Activated CD4-positive, alpha-beta memory T cell treated with anti-CD3 and anti-CD28 coated beads for 36 hours (primary cell): ENCODE measurements at regions not wholly inside any gene's neighbourhood (a gene's known extent, or its start where the extent isn't known, plus 50 kb on each side); places are given as distances from the start of the nearest gene placed in this dataset.

Source experiments
- CTCF ChIA-PET: fragments of 350-600 bp; sonication (Branson Sonifier 250); formaldehyde crosslinking; loops from one replicate; lab custom pipeline; 2021; ENCODE audit warnings: antibody characterized with exemption, inconsistent platforms; lab: Charles Lee
- POLR2A ChIA-PET: fragments of 350-600 bp; sonication (Branson Sonifier 250); formaldehyde crosslinking; loops from one replicate; lab custom pipeline; 2021; ENCODE audit warnings: antibody characterized with exemption; lab: Charles Lee
- DNase-seq: peaks from one replicate; pipeline ENCODE4 v3.0.0-alpha.2; 2020
- H3K27ac Mint-ChIP-seq: one replicate; pipeline ENCODE4 v1.8.0; 2021; ENCODE audit warnings: mixed read lengths
- H3K27me3 Mint-ChIP-seq: one replicate; pipeline ENCODE4 v1.8.0; 2021; ENCODE audit warnings: mixed read lengths
- H3K36me3 Mint-ChIP-seq: one replicate; pipeline ENCODE4 v1.8.0; 2021; ENCODE audit warnings: mixed read lengths
- H3K4me1 Mint-ChIP-seq: one replicate; pipeline ENCODE4 v1.8.0; 2021; ENCODE audit warnings: low read depth, mixed read lengths
- H3K4me3 Mint-ChIP-seq: one replicate; pipeline ENCODE4 v1.8.0; 2021; ENCODE audit warnings: mild to moderate bottlenecking, mixed read lengths
- H3K9me3 Mint-ChIP-seq: one replicate; pipeline ENCODE4 v1.8.0; 2021; ENCODE audit warnings: mixed read lengths
- intact Hi-C: fragments of 100-400 bp; cut with micrococcal nuclease; formaldehyde crosslinking; loops from one replicate; pipeline ENCODE4 v1.15.1; 2023

GRCh38 chr13:80642641-80643040 lies 301.7 kb upstream of the SPRY2 start:
- no peaks in the 10 kb centered on the region for H3K27me3 Mint-ChIP-seq
- DNase-seq: no peak
- ChIA-PET POLR2A (no interaction called here), CTCF (no interaction called here)
- no peaks in the 10 kb centered on the region for H3K9me3 Mint-ChIP-seq
- no peaks in the 10 kb centered on the region for H3K4me1 Mint-ChIP-seq
- H3K4me3 Mint-ChIP-seq: no peak overlapping the region
- H3K36me3 Mint-ChIP-seq: no peaks in the 10 kb centered on the region
- intact Hi-C loops: no loop called here
- H3K27ac Mint-ChIP-seq: no peak overlapping the region

DNA sequence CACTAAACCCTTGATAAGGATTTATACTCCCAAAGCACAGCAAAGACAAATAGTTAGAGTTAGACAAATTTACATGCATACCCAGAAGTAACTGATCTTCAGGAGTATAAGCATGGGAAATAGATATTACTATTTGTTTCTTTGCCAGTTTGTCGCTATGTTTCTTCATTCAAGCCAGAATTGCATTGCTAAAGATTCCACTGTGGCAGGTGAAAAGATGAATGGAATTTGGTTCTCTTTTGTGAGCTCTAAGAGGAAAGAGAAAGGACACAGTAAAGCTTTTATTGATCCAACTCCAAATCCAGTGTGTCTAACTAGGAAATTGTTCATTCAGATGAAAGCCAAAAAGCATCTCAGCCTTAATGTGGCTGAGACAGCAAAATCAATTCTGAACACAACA lies 292.3 kb upstream of the SPRY2 start:
- no peak for DNase-seq
- ChIA-PET POLR2A (no interaction called here), CTCF (no interaction called here)
- Mint-ChIP-seq H3K9me3 (no peaks in the 10 kb centered on the region), H3K4me1 (no peaks in the 10 kb centered on the region), H3K27ac (no peak overlapping the region), H3K36me3 (no peaks in the 10 kb centered on the region), H3K4me3 (no peak overlapping the region), H3K27me3 (no peaks in the 10 kb centered on the region)
- intact Hi-C loops: no loop called here

GRCh38 chr13:80630685-80631121 lies 289.8 kb upstream of the SPRY2 start:
- POLR2A ChIA-PET: no interaction called here
- H3K4me1 Mint-ChIP-seq: no peaks in the 10 kb centered on the region
- CTCF ChIA-PET: no interaction called here
- H3K36me3 Mint-ChIP-seq: no peaks in the 10 kb centered on the region
- no peak overlapping the region for H3K27ac Mint-ChIP-seq
- H3K4me3 Mint-ChIP-seq: no peak overlapping the region
- no peaks in the 10 kb centered on the region for H3K27me3 Mint-ChIP-seq
- intact Hi-C loops: no loop called here
- DNase-seq: no peak
- H3K9me3 Mint-ChIP-seq: no peaks in the 10 kb centered on the region

- no peak overlapping the region for H3K4me3 Mint-ChIP-seq
- H3K9me3 Mint-ChIP-seq: peaks cover 9% of the 10 kb centered on the region
- no peaks in the 10 kb centered on the region for H3K4me1 Mint-ChIP-seq
- H3K27ac Mint-ChIP-seq: no peak overlapping the region
- CTCF ChIA-PET: no interaction called here
- no peaks in the 10 kb centered on the region for H3K36me3 Mint-ChIP-seq
- H3K27me3 Mint-ChIP-seq: no peaks in the 10 kb centered on the region
- intact Hi-C loops: no loop called here
- POLR2A ChIA-PET: no interaction called here
- DNase-seq: no peak
Measured at GRCh38 chr13:80618781-80619180, 277.9 kb upstream of the SPRY2 start.

DNA sequence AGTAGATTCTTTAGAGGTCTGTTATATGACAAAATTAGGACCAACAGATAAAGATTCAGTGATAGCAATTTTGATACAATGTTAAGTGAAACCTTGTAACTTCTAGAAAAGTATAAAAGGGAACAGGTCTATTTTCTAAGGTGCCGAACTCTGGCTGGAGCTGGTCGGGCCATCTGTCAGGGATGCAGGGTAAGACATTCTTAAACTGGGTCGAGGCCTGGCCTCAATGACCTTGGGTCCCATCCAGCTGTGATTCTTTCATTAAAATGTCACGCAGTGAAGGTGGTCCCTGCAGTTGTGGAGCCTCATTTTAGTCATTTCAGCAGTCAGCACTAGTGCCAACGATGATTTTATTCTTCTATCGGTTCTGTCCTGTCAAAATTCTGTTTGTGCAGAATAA lies 271.9 kb upstream of the SPRY2 start:
- no peaks in the 10 kb centered on the region for H3K4me1 Mint-ChIP-seq
- H3K4me3 Mint-ChIP-seq: no peak overlapping the region
- DNase-seq: no peak
- ChIA-PET POLR2A (no interaction called here), CTCF (no interaction called here)
- no peak overlapping the region for H3K27ac Mint-ChIP-seq
- no peaks in the 10 kb centered on the region for H3K27me3 Mint-ChIP-seq
- peaks cover 9% of the 10 kb centered on the region for H3K9me3 Mint-ChIP-seq
- intact Hi-C loops: no loop called here
- no peaks in the 10 kb centered on the region for H3K36me3 Mint-ChIP-seq

DNA sequence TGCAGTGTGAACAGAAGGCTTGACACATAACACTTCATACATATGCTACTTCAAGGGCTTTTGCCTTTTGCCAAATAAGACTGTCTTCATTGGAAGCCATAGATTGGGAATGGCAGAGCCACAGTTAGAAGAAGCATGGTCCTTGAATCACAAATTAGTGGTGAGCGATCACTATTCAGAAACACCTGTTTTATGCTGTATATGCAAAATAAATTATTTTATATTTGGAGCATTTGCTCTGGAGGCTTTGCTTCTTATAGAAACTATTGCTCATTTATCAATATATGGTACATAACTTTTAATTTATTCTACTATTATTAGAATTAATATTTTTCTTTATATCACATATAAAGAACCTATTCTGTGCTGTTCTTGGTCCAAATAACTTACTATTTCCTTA lies 270.4 kb upstream of the SPRY2 start:
- H3K27me3 Mint-ChIP-seq: no peaks in the 10 kb centered on the region

GRCh38 chr13:80605716-80606115 lies 264.8 kb upstream of the SPRY2 start:
- DNase-seq: no peak
- no peak overlapping the region for H3K4me3 Mint-ChIP-seq
- no peaks in the 10 kb centered on the region for H3K4me1 Mint-ChIP-seq
- H3K27me3 Mint-ChIP-seq: no peaks in the 10 kb centered on the region
- intact Hi-C loops: no loop called here
- H3K27ac Mint-ChIP-seq: no peak overlapping the region
- POLR2A ChIA-PET: no interaction called here
- peaks cover under 1% of the 10 kb centered on the region for H3K9me3 Mint-ChIP-seq
- CTCF ChIA-PET: no interaction called here
- H3K36me3 Mint-ChIP-seq: no peaks in the 10 kb centered on the region

More for the DNA sequence above, 270.4 kb upstream of the SPRY2 start:
- Mint-ChIP-seq H3K36me3 (no peaks in the 10 kb centered on the region), H3K4me1 (no peaks in the 10 kb centered on the region), H3K27ac (no peak overlapping the region), H3K4me3 (no peak overlapping the region), H3K9me3 (peaks cover under 1% of the 10 kb centered on the region)
- ChIA-PET CTCF (interaction anchor here (0.6 kb wide), 1 partner anchor 261 kb away, joined by 3 read pairs; no protein-coding TSS in a partner anchor), POLR2A (no interaction called here)
- intact Hi-C loops: no loop called here
- DNase-seq: no peak

- no peaks in the 10 kb centered on the region for H3K27me3 Mint-ChIP-seq
- no peak overlapping the region for H3K4me3 Mint-ChIP-seq
- no peak overlapping the region for H3K27ac Mint-ChIP-seq
- intact Hi-C loops: no loop called here
- H3K36me3 Mint-ChIP-seq: no peaks in the 10 kb centered on the region
- no peak for DNase-seq
- H3K4me1 Mint-ChIP-seq: no peaks in the 10 kb centered on the region
- CTCF ChIA-PET: no interaction called here
- POLR2A ChIA-PET: no interaction called here
- peaks cover 3% of the 10 kb centered on the region for H3K9me3 Mint-ChIP-seq
Measured at GRCh38 chr13:80605011-80605410, 264.1 kb upstream of the SPRY2 start.

DNA sequence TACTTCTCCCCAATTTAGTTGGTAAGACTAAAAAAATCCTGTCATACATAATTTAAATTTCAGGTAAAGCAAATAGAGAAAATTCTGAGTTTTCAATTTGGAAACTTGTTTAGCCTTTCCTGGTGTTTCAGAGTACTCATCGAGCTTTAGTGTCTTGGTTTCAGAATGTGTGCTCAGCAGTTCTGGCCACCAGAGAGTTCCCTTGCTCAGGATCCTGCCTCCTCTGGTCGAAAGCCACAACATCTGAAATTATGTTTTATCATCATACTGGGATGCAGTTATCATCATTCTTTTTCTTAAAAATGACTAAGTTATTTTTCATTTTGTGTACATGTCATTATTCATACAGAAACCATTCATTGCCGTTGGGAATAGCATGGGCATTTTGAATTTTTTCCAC lies 263.2 kb upstream of the SPRY2 start:
- Mint-ChIP-seq H3K4me1 (no peaks in the 10 kb centered on the region), H3K36me3 (no peaks in the 10 kb centered on the region)

GRCh38 chr13:80603351-80603750 lies 262.4 kb upstream of the SPRY2 start:
- no peak for DNase-seq
- ChIA-PET POLR2A (no interaction called here), CTCF (no interaction called here)
- H3K9me3 Mint-ChIP-seq: peaks cover 3% of the 10 kb centered on the region
- no peaks in the 10 kb centered on the region for H3K27me3 Mint-ChIP-seq
- intact Hi-C loops: no loop called here
- no peak overlapping the region for H3K4me3 Mint-ChIP-seq
- no peaks in the 10 kb centered on the region for H3K4me1 Mint-ChIP-seq
- H3K36me3 Mint-ChIP-seq: no peaks in the 10 kb centered on the region
- H3K27ac Mint-ChIP-seq: no peak overlapping the region

More for the DNA sequence above, 263.2 kb upstream of the SPRY2 start:
- Mint-ChIP-seq H3K27ac (no peak overlapping the region), H3K4me3 (no peak overlapping the region), H3K9me3 (peaks cover 3% of the 10 kb centered on the region), H3K27me3 (no peaks in the 10 kb centered on the region)
- ChIA-PET CTCF (no interaction called here), POLR2A (no interaction called here)
- intact Hi-C loops: no loop called here
- DNase-seq: no peak

DNA sequence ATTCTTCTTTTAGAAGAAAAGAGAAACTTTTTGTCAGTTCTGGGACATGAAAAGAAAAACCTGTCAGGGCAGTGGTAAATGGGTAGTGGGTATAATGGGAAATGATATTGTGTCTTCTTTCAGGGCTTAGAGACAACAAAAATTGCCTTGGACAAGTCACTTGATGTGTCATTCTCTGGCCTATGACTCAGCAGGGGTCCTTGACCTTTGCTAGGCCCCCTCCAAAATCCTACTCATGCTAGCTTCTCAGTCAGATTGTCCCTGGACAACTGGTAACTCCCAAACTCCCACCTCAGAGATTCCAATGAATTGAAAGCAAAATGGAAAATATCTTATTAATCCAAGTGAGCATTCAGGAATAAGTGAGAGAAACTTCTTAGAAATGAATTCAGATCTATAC lies 258.8 kb upstream of the SPRY2 start:
- ChIA-PET CTCF (no interaction called here), POLR2A (no interaction called here)
- no peak overlapping the region for H3K27ac Mint-ChIP-seq
- no peak for DNase-seq
- H3K9me3 Mint-ChIP-seq: peaks cover 6% of the 10 kb centered on the region
- H3K27me3 Mint-ChIP-seq: no peaks in the 10 kb centered on the region
- H3K36me3 Mint-ChIP-seq: no peaks in the 10 kb centered on the region
- no peaks in the 10 kb centered on the region for H3K4me1 Mint-ChIP-seq
- intact Hi-C loops: no loop called here
- no peak overlapping the region for H3K4me3 Mint-ChIP-seq

GRCh38 chr13:80598189-80598588 lies 257.3 kb upstream of the SPRY2 start:
- Mint-ChIP-seq H3K36me3 (no peaks in the 10 kb centered on the region), H3K27me3 (no peaks in the 10 kb centered on the region)

GRCh38 chr13:80591976-80592740 lies 251.2 kb upstream of the SPRY2 start:
- CTCF ChIA-PET: no interaction called here
- POLR2A ChIA-PET: no interaction called here
- Mint-ChIP-seq H3K9me3 (peaks cover 3% of the 10 kb centered on the region), H3K4me3 (no peak overlapping the region), H3K36me3 (no peaks in the 10 kb centered on the region), H3K27ac (no peak overlapping the region), H3K27me3 (no peaks in the 10 kb centered on the region), H3K4me1 (no peaks in the 10 kb centered on the region)
- intact Hi-C loops: no loop called here
- DNase-seq: no peak

More at GRCh38 chr13:80598189-80598588, 257.3 kb upstream of the SPRY2 start:
- no peak overlapping the region for H3K4me3 Mint-ChIP-seq
- no peak for DNase-seq
- POLR2A ChIA-PET: interaction anchor here (0.6 kb wide), 1 partner anchor 19 kb away, joined by 3 read pairs; no protein-coding TSS in a partner anchor
- no peak overlapping the region for H3K27ac Mint-ChIP-seq
- no peaks in the 10 kb centered on the region for H3K4me1 Mint-ChIP-seq
- intact Hi-C loops: no loop called here
- CTCF ChIA-PET: no interaction called here
- H3K9me3 Mint-ChIP-seq: peaks cover 6% of the 10 kb centered on the region
